HG03460 (cell line): ENCODE measurements at regions not wholly inside any gene's neighbourhood (a gene's known extent, or its start where the extent isn't known, plus 50 kb on each side); places are given as distances from the start of the nearest gene placed in this dataset.
A peak's percentile ranks its signal among the peaks of the same experiment; 100 is the strongest.
"Not testable (repeated sequence)": the region's sequence is repeated elsewhere in the genome, so short reads cannot be mapped to it uniquely, and the experiment has no call there.

Experiments used
- ATAC-seq: cut with Tn5 transposase; IDR thresholded peaks from one replicate; pipeline ENCODE4 v1.9.1; 2021; ENCODE audit not compliant: unreplicated experiment

DNA sequence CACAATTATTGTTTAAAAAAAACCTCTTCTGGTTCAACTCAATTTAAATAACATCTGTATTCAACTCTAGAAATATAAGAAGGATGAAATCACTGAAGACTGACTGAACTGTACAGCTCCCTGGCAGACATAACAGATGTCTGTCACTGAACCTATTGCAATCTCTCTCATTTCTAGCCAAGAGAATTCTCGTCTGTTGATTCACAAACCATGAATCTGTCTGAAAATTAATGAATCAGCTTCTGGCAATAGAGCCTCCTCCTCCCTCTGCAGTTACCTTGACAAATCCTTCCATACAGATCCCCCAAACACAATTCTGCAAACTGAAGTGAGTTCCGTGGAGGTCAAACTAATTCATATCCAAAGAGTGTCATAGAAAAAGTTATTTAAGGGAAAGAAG is 561.4 kb downstream of the PYDC2 start:
- ATAC-seq: no peak

DNA sequence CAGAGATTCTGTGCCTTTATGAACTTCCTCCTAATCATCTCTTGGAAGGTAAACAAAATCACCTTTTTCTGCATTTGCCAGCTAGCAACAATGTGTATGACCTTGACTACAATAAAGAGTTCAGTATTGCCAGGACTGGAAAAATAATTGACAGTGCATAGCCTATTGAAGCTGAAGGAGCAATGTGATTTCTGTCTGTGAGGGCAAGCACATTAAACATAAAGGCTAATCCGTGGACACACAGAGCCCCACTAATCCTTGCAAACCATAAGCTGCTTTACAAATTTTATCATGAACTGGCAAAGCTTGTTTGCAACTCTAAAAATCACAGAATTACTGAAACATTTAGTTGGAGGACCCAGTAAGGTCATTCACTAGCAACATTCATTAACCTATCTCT is 563.8 kb downstream of the PYDC2 start:
- ATAC-seq: no peak

GRCh38 chr3:192026661-192027060 is 565.7 kb downstream of the PYDC2 start:
- ATAC-seq: no peak

DNA sequence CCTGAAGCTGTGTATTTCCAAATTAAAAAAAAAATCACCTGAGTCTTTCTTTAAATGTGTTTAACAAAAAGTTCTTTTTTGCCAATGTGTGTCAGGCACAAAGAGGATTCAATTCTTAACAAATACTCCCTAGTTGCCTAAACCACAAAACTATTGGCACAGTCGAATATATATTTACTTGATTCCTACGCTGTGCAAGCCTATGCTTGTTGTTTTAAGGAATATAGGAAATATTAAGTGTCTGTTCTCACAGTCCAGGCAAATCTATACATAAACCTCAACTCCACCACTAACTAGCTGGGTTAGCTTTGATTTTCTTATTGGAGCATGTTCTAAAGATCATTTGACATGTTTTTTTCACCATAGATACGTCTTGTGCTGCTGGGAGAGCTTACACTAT is 571.0 kb downstream of the PYDC2 start:
- ATAC-seq: no peak

DNA sequence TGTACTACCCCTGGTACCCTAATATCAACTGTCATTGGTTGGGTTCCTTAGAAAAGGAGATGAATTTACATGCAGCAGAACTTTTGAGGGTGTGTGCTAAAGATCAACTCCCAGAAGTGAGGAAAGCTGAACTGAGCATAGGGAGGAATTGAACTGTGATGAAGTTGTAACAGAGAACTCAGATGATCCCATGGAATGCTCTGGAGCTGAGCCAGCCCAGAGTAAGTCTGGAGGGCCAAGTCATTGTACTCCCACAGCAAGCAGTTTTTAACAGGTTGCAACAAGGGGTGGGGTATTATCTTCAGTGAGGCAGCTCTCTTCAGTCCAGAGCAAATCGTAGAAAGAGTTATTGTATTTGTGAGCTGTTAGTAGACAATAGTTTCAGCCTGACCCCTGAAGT is 572.3 kb downstream of the PYDC2 start:
- no peak for ATAC-seq

DNA sequence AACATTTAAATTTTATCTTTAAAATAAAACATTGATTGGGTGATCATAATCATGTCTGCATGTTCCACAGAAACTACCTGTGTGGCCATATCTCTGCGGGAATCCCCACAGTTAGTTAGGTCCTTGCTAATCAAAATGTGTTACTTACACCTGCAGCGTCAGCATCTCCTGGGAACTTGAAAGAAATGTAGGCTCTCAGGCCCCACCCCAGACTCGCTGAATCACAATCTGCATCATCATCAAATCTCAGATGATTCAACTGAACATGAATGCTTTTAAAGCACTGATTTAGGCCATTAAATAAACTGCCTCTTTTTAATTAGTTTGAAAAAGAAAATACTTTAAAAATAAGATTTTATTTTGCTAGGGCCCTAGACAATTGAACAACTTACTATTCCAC is 577.8 kb downstream of the PYDC2 start:
- ATAC-seq: no peak

DNA sequence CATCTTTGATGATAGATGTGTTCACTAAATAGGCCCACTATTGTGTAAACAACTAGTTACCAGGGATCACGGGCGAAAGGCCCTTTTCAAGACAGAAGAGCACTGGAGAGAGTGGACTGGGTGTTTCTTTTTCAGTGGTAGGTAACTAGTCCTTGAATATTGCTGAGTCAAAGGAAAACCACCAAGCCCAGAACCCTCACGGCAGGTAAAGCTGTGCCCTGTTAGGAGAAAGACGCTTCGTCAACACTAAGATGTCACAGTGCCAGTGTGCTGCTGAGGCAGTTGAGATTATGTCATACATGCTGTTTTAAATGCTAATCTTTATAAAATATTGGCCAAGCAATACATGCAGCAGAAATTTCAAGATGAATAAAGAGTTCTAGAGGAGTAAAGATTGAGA is 578.6 kb downstream of the PYDC2 start:
- no peak for ATAC-seq

GRCh38 chr3:192040282-192041043 is 579.5 kb downstream of the PYDC2 start:
- no peak for ATAC-seq

- ATAC-seq: peak; percentile 99
Measured at GRCh38 chr3:192042116-192042515, 581.2 kb downstream of the PYDC2 start.

DNA sequence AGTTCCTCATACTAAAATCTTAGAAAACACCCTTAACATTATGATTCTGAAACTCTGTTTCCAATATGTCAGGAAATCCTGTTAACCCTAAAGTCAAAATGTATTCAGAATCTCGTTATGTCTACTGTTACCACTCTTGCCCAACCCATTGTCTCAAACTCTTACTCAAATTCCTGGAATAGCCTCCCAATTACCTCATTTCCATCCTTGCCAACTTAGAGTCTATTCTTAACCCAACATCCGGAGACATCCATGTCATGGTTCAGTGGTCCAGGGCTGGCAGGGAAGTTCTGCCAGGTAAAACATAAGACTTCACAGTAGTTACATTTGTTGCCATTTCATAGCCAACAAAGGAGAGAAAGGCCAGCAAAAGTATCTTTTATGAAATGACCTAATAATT is 593.9 kb downstream of the PYDC2 start:
- no peak for ATAC-seq

GRCh38 chr3:192055946-192056345 is 595.0 kb downstream of the PYDC2 start:
- ATAC-seq: no peak

DNA sequence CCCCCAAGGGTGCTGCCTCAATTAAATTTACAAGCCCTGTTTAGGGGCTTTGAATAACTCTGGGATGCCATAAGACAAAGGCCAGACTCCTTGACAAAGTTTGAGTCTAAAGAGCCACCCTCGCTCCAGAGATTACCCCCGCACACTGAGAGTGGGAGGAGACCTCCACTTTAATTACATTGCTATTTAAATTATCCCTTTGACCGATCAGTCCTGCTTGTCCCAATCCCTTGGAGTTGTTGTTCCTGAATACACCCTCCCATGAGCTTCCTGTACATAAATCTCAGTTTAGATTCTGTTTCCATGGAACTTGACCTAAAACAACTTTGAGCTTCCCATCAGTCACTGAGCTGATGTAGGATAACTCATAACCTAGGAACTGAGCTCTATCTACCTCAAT is 596.3 kb downstream of the PYDC2 start:
- ATAC-seq: no peak

GRCh38 chr3:192060160-192060781 is 599.3 kb downstream of the PYDC2 start:
- no peak for ATAC-seq

- no peak for ATAC-seq
Measured at GRCh38 chr3:192061426-192061825, 600.5 kb downstream of the PYDC2 start.

- ATAC-seq: no peak
Measured at GRCh38 chr3:192062186-192062585, 601.2 kb downstream of the PYDC2 start.

DNA sequence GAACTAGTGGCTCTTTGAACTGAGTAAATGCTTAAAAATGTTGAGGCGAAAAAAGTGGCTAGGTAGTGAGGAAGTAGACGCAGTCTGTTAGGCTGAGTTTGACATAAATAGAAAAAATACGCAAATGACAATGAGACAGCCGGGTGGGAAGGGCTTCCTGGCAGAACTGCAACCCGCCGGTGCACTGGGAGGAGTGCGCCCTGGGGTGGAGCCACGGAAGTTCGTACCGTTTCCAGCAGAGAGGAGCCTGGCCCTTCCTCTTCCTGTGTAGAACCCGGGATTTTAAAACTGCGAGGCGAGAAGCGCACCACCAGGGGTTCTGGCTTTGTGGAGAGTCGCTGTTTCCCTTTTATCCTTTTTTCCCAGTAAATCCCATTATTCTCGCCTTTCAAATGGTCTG is 602.6 kb downstream of the PYDC2 start:
- ATAC-seq: peak; percentile 78

DNA sequence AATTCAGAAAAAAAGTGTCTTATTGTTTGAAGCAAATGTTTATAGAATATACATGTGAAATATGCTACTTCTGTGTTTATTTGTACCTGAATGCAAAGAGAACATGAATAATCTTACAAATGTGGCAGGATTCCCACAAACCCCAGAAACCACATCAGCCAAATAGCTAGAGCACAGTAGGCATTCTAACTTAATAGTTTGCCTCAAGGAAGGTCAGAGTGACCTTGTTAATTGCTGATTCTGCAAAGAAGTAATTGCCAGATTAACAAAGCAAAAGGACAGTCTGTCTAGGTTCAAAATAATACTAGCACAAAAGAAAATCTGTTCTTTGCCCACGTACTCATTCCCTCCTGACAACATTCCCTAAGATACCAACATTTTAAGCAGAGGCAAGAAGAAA is 604.0 kb downstream of the PYDC2 start:
- ATAC-seq: no peak

DNA sequence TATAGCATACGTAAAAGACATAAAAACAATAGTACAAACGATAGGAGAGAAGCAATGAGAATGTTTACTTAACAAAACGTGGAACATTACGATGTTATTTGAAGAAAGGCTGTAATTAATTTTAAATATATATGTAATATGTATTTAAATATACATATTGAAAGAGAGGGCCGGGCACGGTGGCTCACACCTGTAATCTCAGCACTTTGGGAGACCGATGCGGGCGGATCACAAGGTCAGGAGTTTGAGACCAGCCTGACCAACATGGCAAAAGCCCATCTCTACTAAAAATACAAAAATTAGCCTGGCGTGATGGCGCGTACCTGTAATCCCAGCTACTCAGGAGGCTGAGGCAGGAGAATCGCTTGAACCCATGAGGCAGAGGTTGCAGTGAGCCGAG is 605.3 kb downstream of the PYDC2 start:
- ATAC-seq: not testable (repeated sequence)

DNA sequence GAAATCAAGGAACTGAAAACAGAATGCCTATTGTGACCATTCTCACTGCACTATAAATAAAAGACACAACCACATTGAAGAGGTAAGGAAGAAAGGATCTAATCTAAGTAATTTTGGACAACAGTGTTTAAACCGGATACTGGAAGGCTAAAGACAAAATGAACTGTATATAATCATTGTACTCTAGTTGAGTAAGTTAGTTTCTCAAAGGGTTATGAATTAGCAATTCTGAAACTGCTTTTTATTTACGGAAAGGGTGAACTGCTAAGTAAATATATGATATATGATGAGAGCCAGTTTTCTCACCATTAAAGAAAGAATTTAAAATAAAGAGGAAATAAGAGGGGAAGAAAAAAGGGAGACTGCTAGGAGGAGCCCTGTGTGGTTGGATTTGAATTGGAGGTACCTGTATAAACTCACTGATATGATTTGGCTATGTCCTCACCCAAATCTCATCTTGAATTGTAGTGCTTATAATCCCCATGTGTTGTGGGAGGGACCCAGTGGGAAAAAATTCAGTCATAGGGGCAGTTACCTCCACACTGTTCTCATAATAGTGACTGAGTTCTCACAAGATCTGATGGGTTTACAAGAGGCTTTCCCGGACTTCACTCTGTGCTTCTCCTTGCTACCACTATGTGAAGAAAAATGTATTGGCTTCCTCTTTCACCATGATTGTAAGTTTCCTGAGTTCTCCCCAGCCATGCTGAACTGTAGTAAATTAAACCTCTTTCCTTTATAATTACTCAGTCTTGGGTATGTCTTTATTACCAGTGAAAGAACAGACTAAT is 607.7 kb downstream of the PYDC2 start:
- peak; percentile 65 for ATAC-seq

GRCh38 chr3:192077795-192078497 is 617.0 kb downstream of the PYDC2 start:
- no peak for ATAC-seq

DNA sequence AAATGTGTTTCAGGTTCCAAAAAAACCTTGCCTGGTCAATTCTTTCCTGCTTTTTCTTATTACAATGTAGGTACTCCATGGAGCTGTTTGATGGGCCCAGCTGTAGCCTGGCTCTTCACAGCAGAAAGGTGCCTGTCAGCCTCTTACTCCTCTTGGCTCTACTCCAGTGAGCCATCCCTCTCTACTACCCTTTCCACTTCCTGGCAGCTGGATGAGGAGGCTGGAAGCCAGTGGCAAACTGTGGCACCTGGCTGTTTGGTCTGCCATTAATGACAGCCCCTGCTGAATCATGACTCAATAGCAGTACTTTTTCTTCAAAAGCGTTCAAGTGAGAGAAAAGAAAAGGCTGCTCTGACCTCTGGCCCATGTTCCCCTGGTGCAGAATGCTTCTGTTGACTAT is 618.1 kb downstream of the PYDC2 start:
- no peak for ATAC-seq
